Kidney capillary endothelial cell (primary cell): ENCODE measurements at regions not wholly inside any gene's neighbourhood (a gene's known extent, or its start where the extent isn't known, plus 50 kb on each side); places are given as distances from the start of the nearest gene placed in this dataset.
"Not testable (repeated sequence)": the region's sequence is repeated elsewhere in the genome, so short reads cannot be mapped to it uniquely, and the experiment has no call there.

Experiments used
- DNase-seq: peaks from one replicate; pipeline ENCODE4 v3.0.0-alpha.2; 2018; ENCODE audit warnings: low spot score

DNA sequence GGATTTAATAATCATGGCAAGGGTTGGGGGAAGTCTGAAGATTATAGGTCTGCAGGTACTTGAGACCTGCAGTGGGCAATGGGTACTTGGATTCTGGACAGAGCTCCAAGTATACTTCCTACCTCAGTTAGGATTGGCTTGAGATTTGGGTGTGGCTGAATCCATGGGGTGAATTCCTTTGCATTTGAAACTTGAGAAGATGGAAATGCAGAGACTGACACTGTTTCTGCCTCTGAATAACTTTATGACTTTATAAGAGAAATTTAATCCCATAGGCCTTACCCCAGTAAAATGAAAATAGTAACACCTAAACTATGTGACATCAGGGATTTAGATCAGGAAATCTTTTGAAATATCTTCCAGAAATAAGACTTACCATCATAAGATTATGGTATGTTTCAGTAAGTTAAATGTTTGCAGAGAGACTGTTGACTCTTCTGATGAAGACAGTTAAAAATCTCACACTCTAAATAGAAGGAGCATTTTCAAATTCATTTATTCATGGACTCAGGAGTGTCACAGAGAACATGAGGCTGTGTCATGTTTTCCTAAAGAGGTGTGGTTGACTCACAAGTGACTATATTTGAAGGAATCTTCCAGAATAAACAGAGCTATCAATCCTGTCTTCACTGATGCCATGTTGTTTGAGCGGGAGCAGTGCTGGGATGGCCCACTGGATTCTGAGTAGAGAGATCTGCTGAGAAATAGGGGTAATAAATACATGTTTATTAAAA lies 513.5 kb upstream of the NR3C2 start:
- DNase-seq: no peak

DNA sequence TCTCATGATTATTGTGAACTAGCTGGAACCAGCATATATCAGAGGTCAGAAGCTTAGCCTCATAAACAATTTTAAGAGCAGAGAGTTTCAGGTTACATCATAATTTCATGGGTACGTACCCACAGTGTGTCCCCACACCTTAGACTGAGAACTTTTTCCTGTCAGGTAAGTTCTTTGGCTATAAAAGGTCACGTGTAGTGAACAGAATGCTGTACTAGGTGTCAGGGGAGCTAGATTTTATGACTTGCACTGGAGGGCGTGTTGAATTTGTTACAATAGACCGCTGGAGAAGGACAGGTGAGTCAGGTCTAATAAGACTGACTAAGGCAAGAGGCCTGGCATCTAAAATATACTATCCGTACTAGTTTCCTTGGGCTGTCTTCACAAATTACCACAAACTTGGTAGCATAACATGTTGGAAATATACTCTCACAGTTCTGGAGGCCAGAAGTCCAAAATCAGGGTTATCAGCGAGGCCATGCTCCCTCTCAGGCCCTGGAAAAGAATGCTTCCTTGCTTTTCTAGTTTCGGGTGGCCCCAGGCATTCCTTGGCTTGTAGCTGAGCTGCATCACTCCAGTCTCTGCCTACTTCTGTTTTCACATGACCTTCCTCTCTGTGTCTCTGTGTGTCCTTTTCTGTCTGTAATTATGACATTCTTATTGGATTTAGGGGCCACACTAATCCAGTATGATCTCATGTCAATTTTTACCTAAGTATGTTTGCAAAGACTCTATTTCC lies 512.0 kb upstream of the NR3C2 start:
- no peak for DNase-seq

DNA sequence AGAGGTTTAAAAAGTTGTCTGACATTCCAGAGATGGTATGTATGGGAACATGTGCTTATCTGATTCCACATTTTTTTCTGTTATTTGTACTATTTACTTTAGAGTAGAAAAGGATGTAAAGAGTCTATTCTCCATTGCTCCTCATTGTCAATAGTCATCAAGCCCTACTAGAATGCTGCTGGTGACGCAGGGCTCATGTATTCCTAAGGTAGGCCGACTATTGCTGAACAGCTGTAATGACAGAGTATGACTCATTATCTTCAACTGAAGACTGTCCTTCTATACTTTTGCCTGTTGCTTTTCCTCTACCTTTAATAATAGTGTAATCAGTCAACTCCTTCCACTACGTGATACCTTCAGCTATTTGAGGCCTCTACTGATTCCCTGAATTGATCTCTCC lies 509.1 kb upstream of the NR3C2 start:
- DNase-seq: no peak

DNA sequence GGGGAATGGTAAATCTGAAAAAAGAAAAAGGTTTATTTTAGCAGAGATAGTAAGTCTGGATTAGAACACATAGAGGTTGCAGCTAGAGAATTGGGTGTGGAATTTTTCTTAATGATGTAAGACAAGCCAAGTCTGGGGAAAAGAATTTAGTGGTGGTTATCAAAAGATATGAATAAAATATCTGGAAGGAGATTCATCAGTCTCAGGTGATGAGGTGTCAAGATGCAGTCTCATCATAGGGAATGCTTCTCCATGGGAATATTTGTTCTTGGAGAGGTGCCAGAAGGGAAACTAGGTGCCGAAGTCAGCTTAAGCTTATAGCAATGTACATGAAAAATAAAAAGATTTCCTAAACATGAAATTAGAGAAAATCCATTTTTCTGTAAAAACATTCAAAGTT lies 504.1 kb upstream of the NR3C2 start:
- no peak for DNase-seq

DNA sequence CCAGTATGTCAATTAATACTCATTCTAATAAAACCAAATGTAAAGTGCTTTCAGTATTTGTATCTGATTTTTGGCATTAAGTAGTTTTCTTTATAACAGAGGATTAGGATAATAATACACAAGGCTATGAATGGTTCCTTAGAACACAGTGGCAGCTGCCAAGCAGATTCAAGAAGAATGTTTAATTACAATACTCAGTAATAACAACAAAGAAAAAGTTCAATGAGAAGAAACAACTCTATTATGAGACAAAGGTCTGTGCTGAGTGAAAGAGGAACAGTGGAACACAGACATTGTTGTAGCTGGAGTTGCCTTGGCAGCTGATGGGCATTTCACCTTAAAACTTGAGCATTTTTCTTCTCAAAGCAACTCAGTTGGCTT lies 502.6 kb upstream of the NR3C2 start:
- no peak for DNase-seq

DNA sequence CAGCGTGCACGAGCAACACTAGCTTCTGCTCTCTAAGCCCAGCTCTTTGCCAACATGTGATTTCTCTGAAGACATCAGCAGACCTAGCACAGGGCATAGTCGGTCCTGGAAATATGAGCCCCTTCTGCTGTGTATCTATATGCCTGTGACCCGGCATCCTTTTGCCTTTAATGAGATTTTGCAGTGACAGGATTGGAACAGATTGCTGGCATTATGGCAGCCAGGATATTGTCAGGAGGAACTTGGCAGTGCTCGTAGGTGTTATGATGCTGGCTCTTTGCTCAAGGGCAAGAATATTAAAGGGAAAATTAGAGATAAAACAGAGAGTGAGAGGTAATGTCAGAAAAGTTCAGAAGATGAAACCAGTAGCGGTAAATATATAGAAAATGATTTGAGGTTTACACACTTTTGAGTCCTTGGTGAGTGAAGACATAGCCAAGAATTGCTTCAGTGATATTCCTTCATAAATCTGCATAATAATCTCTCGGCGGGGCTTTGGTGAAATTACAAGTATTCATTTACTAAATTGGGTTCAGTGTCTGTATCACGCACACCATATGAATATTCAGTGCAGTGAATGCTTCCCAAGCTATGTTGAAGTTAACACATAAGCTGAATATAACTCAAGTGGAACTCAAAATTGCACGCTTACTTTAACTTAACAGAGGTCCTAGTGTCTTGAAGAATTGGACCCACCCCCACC lies 502.1 kb upstream of the NR3C2 start:
- no peak for DNase-seq

DNA sequence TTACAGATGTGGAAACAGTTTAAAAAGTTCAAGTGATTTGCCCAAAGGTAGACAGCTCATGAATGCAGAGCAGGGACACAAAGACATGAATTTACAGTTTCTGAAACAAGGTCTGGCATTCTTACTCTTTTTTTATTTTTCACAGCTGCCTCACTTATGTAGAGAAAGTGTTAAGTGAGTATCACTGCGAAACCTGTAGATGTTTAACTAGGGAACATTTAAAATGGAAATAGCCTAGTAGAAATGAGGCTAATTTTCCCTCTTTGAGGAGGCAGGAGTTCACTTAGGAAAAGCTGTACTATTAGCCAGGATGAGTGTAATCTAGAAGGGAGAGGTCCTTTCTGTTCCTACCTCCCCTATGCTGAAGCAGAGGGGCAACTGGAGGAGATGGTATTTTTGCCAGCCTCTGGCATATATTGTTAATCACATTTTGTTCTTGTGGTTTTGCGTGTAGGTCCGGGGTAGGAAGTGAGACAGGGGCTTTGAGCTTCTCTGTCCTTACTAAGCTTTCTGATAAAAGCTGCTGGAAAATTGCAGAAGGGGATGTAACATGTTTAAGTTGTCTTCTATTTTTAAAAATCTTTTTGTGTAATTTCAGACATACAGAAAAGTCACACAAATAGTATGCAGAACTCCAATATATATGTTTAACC lies 492.8 kb upstream of the NR3C2 start:
- no peak for DNase-seq

DNA sequence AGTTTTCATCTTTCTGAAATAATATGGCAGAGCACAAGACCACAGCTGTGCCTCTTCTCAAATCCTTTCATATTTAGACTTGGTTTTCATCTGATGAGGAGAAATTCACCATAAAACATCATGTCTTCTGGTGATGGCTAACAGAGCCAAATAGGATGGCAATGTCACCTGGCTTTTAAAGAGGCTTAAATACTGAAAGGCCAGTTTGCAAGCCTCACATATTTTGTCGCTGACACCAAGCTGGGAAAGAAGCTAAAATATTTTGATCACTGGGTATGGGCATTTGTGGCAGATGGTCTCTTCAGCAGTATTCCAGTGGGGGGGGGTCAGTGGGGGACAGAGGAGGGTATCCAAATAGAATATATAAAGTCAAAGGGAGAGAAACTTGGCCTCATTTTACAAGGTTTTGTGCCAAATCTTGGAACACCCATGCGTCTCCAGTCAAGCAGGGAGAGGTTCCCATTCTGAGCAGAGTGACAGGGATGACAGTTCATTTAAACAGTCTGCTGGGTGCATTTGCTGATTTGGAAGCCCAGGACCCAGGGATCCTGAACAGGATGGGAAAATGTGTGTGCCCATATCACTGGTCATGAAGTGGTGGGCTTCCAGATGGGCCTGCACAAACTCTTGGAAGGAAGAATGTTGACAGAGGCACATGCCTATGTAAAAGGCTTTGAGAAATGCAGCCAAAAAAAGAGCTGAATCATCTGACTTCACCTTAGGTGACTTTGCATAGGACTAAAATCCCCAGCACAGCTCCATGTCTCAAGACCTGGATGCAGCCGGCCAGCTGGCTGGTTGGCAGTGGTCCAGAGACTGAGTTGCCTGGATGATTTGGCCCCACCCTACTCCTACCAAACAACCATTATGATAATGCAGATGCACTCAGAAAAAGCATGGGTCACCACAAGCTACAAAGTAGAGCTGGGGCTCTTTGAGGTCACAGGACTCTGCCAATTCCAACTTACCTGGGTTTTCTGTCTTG lies 484.4 kb upstream of the NR3C2 start:
- no peak for DNase-seq

DNA sequence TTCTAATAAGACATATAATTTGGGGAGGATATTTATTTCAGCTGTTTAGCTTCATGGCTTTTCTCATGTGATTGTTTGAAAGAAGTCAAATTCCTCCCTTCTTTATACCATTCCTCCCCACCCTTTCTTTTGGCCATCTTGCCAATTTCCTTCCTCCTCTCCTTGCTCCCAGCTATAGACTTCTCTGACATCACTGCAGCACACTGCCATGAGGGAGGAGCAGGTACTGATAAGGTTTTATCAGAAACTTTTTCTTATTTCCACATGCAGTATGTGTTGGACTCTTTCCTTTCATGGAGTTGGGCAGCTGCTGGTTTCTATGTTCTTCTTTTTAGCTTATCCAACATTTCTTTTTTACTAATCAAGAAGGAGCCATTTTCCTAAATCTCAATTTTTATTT lies 481.7 kb upstream of the NR3C2 start:
- DNase-seq: no peak

DNA sequence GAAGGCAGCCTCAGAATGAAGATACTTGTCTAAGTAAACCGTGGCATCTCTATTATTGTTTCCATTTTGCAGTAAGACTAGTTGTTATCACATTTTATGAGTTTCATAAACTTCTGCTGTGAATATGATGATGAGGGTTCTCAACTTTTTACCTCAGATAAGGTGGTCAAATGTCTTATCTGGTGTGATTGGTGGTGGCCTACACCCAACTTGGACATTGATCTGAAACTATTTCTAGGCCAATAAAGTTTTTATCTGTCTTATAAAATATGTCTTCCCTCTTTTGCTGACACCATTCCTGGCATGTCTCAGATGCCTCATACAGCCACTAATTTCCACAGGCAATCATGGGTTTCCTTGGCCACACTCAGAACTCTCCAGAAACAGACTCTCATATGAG lies 480.3 kb upstream of the NR3C2 start:
- DNase-seq: no peak

DNA sequence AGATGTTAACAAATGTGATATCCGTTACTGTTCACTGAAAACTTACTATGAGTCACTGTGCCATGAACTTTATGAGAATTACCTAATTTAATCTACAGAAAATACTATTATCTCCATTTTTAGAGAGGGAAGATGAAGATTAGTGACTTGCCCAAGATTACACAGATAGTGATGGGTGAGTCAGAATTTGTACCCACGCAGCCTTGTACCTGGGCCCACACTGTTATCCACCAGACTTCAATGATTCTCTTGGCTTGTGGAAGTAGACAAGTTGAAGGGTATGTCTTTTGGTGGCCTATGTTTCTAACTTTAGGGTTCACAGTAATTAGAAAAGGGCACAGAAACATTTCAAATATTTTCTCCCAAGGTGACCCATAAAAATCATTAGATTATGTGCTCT lies 472.5 kb upstream of the NR3C2 start:
- no peak for DNase-seq

DNA sequence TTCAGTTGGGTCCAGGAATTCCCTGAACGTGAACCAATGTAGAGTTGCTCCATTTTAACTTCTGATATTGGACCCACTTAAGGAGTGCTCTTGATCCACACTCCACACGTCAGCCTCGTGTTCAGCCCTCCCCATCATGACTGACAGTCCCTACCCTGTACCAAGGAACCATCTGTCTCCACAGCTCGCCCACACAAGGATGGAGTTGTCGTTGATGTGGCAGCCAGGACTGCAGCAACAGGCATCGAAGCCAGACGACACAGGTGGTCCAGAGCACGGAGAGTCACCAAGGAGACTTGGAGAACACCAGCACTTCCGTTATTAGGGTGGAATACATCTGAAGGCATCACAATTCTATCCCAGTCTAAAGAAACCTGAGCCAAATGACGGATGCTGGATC lies 472.1 kb upstream of the NR3C2 start:
- no peak for DNase-seq

DNA sequence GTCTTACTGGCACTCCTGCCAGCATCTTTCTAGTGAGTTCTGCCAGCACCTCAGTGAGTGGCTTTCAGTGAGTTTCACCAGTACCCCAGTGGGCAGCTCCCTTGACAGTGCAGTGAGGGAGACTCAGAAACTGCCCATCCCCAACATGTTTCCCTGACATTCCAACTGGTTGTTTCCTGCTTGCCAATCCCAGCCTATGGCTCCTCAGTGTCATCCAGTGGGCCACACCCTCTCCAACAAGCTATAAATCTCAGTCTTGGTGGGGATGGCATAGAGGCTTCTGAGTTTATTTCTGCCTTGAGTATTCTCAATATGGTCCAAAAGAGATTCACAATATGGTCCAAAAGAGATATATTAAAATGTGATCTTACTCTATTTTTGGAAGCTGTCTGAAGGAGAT lies 461.2 kb upstream of the NR3C2 start:
- DNase-seq: no peak

DNA sequence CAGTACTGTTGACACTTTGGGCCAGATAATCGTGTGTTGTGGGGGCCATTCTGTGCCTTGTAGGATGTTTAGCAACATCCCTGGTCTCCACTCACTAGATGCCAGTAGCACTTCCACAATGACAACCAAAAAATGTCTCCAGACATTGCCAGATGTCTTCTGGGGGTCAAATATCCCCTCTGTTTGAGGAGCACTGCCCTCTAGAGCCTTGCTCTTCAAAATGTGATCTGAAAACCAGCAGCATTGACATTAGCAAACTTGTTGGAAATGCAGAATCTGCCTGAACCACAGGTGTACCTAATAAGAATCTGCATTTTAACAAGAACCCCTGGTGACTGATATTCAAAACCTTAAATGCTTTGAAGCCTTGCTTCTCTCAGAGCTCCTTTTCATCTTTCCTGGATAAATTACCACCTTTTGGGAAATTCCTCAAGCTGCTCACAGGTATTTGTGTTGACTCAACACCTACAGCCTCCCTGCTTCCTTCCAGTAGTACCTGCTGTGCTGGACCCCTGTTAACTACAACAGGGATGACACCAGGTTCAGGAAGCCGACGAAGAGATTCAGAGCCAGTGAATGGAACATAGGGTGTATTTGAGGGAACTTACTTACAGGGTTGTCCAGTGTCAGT lies 459.0 kb upstream of the NR3C2 start:
- no peak for DNase-seq

DNA sequence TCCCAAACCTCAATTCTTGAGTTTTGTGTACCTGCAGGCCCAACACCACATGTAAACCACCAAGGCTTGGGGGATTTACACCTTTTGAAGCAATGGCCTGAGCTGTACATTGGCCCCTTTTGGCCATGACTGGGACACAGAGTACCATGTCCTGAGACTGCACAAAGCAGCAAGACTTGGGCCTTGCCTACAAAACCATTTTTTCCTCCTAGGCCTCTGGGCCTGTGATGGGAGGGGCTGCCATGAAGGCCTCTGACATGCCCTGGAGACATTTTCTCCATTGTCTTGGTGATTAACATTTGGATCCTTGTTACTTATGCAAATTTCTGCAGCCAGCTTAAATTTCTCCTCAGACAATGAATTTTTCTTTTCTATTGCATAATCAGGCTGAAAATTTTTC lies 455.9 kb upstream of the NR3C2 start:
- not testable (repeated sequence) for DNase-seq

DNA sequence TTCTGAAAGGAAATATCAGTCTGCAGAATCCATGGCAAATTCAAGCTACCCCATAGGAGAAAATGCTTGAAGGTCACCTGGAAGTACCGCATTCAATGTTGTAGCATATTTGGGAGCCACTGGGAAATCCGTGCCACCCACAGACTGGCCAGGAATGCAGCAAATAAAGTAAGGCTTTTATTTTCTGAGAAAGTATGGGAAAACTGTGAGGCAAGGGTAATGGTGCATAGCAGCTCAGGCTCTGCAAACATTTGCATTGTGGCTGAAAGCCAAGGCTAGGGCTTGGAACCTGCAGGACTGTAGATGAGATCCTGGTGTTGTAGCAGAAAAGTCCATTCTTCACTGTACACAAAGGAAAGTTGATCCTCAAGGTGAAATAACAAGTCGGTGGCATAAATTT lies 450.9 kb upstream of the NR3C2 start:
- no peak for DNase-seq

DNA sequence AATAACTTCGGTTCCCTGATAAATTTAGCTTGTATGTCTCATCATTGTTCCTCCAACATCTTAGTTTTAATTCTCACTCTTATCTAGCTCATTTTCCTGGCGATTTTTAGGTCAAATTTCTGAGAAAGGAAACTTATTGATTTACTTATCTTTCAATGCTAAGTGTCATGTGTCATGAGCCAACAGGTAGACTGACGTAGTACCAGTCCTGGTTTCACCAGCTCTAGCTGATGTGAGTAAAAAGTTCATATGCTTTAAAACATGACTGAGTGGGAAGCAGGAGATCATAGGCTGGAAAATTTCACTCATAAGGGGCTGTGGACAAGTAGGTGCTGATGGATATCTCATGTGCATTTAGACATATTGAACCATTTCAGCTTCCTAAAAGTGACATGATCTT lies 441.7 kb upstream of the NR3C2 start:
- DNase-seq: no peak

DNA sequence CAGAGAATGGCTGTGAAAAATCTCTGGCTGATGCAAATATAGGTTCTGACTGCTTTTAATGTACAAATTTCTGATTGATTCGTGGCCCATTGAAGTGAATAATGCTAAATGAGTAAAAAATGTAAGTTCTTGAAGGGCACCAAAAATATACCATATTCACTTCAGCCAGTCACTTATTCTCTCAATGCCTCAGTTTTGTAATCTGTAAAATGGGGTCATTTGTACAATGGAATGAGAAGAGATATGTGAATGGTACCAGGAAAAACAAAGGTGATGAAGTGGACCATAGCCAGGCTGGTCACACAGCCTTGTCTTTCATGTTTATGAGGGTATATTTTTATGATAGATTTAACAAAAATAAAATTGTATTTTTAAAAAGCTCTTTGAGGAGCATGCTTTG lies 441.2 kb upstream of the NR3C2 start:
- no peak for DNase-seq

DNA sequence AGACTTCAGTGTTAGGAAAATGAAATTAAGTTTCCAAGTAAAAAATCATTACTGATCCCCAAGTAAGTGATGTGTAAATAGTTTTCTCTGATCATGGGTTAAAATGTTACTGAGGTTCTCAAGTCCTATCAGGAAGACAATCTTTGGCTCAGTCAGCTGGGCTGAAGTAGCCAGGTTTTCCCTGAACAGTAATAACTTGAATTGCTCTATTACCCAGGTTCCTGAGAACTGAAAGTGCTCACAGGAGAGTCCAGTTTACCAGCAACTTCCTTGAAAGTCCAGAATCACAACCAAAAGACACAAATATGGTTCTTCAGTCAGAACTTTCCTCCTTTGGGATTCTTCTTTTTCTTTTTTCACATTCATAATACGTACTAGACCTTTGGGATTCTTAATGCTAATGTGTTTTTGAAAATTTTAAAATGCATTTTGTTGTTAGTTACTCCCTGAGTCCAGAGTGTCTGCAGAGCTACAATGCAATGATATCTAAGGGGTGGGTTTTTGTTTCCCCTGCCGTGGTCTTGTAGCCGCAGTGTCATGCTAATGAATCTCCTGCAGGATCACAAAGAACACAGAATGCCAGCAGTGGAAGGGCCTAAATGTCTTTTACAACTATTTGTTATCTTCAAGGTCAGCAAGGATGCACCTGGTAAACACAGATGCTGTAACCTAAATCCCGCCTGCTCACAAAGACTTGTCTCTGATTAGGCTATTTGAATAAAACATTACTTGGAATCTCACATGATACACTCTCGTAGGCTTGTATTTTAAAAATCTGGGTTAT lies 439.8 kb upstream of the NR3C2 start:
- no peak for DNase-seq

DNA sequence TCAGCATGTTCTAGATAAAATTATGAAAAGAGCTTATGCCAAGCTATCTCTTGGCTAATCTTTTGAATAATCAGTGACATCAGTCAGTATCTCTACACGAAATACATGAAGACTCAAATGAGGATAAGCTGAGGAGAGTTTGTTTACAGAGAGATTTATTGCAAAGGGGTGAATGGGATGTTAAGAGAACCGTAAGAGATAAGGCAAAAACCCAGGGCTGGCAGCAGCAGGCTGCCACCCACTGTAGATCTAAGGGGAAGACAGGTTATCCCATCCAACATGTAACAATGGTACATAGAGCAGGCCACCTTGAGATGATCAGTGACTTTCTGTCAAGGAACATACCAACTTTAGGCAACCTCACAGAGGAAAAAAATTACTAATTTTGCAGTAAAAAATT lies 432.1 kb upstream of the NR3C2 start:
- DNase-seq: no peak
